Tibial artery (tissue), 4 donors: ENCODE measurements at regions not wholly inside any gene's neighbourhood (a gene's known extent, or its start where the extent isn't known, plus 50 kb on each side); places are given as distances from the start of the nearest gene placed in this dataset.

Source experiments
- DNase-seq, 2 donors: peaks; one replicate each; pipeline ENCODE4 v3.0.0-alpha.2; 2019
- H3K27ac ChIP-seq, 2 donors: fragments of 200-600 bp; sonication (generic) in 1 of 2; 1 replicate in 1 of 2; 2 replicates in 1 of 2; pipeline ENCODE4 v1.5.1; 2018 to 2019; ENCODE audit warnings: mild to moderate bottlenecking in 1 of 2
- H3K27me3 ChIP-seq, 2 donors: fragments of 200-600 bp; sonication (generic) in 1 of 2; one replicate each; pipeline versions ENCODE4 v1.5.1 to v1.6.0; 2016 to 2019
- H3K36me3 ChIP-seq, 3 donors: fragments of 200-600 bp; sonication (generic) in 2 of 3; one replicate each; pipeline ENCODE4 v1.5.1; 2016 to 2019; ENCODE audit warnings: mild to moderate bottlenecking in 2 of 3
- H3K4me1 ChIP-seq, 4 donors: fragments of 200-600 bp; sonication (generic) in 2 of 4; 1 replicate in 3 of 4; 2 replicates in 1 of 4; pipeline ENCODE4 v1.5.1; 2016 to 2019
- H3K4me3 ChIP-seq, 2 donors: fragments of 200-600 bp; sonication (generic) in 1 of 2; 1 replicate in 1 of 2; 2 replicates in 1 of 2; pipeline ENCODE4 v1.5.1; 2018 to 2019; ENCODE audit warnings: mild to moderate bottlenecking in 2 of 2
- H3K9me3 ChIP-seq, 3 donors: fragments of 200-600 bp; sonication (generic) in 1 of 3; one replicate each; pipeline ENCODE4 v1.5.1; 2016 to 2019
- CTCF ChIP-seq, 2 experiments: fragments of 200-600 bp in 1 of 2; fragments of 450-650 bp in 1 of 2; IDR thresholded peaks; one replicate each; pipeline ENCODE4 v1.5.1; 2017 to 2019; ENCODE audit warnings: antibody characterized with exemption in 2 of 2, mild to moderate bottlenecking in 1 of 2, moderate library complexity in 1 of 2
- intact Hi-C: fragments of 100-400 bp; cut with DNase I; formaldehyde crosslinking; loops from one replicate; pipeline ENCODE4 v1.15.0; 2023; ENCODE audit warnings: low total_unique reads

DNA sequence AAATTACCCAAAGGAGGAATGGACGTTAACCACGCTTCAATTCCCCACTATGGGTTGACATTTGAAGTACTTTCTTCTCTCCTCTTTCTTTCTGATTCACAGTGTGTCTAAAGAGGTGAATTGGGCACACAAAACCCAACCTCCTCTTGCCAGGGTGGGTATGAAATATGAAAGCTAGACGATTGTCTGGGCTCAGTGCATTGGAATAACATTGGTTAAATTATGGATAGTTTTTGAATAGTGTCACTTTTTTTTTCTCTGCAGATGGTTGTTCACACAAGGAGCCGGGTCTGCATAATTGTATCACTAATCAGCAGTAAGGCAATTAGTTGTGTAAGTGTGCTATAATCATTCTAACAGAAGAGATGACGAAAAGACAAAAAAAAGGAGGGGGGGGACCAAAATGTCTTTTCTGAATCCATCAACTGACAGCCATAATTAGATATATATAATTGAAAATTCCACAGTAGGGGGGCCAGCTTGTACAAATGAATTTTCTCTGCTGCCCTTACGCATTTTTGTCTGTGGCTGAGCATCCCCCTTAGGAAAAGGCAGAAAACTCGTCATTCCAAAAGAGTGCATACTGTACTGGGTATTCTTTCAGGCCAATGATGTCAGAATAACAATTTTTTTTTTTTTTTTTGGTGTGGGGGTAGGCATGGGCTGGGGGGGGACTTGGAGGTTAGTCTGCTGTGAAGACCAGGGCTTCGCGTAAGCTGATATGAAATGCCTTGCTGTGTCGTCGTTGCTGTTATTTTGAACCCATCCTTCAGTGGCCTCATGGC, 307.5 kb upstream of the SALL1 start:
- no peak for DNase-seq

GRCh38 chr16:51457775-51458174, 306.7 kb upstream of the SALL1 start:
- Histone ChIP-seq H3K27me3 (no peaks in the 10 kb centered on the region), H3K4me1 (no peaks in the 10 kb centered on the region), H3K9me3 (no peaks in the 10 kb centered on the region), H3K36me3 (no peaks in the 10 kb centered on the region), H3K4me3 (no peak overlapping the region), H3K27ac (no peak overlapping the region)
- intact Hi-C loops = no loop called here
- no peak for TF ChIP-seq CTCF (IDR thresholded peaks at IDR 0.05)
- no peak for DNase-seq

More for the DNA sequence above, 307.5 kb upstream of the SALL1 start:
- H3K9me3 ChIP-seq = no peaks in the 10 kb centered on the region
- H3K27me3 ChIP-seq = no peaks in the 10 kb centered on the region
- no peak for TF ChIP-seq CTCF (IDR thresholded peaks at IDR 0.05)
- intact Hi-C loops = no loop called here
- no peaks in the 10 kb centered on the region for H3K4me1 ChIP-seq
- H3K36me3 ChIP-seq = no peaks in the 10 kb centered on the region
- no peak overlapping the region for H3K4me3 ChIP-seq
- H3K27ac ChIP-seq = no peak overlapping the region

DNA sequence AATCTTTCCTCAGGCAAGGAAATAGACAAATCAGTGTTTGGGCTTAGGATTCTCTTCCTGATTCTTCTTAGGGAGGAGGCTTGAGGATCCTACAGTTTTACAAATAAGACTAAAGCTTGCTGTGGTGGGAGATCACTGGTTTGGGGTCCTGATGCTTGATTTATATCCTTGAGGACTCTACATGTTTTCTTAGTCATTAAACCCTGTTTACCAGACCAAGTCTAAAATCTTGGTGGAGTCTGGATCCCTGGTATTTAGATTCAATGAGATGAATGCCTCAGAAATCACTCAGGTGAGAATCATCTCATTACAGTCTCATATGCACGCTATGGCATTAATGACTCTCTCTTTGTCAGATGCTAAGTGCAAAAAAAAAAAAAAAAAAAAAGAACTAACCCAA, 304.3 kb upstream of the SALL1 start:
- intact Hi-C loops = no loop called here
- Histone ChIP-seq H3K36me3 (no peaks in the 10 kb centered on the region), H3K4me3 (no peak overlapping the region), H3K9me3 (no peaks in the 10 kb centered on the region), H3K4me1 (no peaks in the 10 kb centered on the region), H3K27me3 (no peaks in the 10 kb centered on the region), H3K27ac (no peak overlapping the region)
- no peak for TF ChIP-seq CTCF (IDR thresholded peaks at IDR 0.05)
- DNase-seq = no peak

DNA sequence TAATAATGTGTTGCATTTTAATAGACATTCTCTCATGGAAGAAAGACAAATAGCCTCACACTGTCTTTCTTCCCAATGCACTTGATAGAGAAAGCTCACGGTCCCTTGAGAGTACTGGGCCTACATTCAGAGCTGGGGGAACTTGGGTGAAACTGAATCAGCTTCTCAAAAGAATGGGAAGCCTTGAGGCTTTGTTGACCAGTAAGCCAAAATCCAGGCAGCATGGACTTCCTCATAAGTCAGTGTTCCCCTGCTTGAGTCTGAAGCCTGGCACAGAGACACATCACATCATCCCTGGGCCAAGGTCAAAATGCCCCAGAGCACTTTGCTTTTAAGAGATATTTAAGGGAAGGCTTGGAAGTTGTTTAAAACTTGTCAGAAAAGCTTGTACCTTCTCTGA, 302.2 kb upstream of the SALL1 start:
- Histone ChIP-seq H3K9me3 (no peaks in the 10 kb centered on the region), H3K27ac (no peak overlapping the region), H3K4me3 (no peak overlapping the region), H3K27me3 (no peaks in the 10 kb centered on the region), H3K4me1 (no peaks in the 10 kb centered on the region), H3K36me3 (no peaks in the 10 kb centered on the region)
- no peak for DNase-seq
- intact Hi-C loops = no loop called here
- no peak for TF ChIP-seq CTCF (IDR thresholded peaks at IDR 0.05)

- Histone ChIP-seq H3K9me3 (no peaks in the 10 kb centered on the region), H3K27ac (no peak overlapping the region), H3K4me1 (no peaks in the 10 kb centered on the region), H3K4me3 (no peak overlapping the region), H3K27me3 (no peaks in the 10 kb centered on the region), H3K36me3 (no peaks in the 10 kb centered on the region)
- DNase-seq = no peak
- intact Hi-C loops = no loop called here
- TF ChIP-seq CTCF (IDR thresholded peaks at IDR 0.05) = no peak
These were observed 299.8 kb upstream of the SALL1 start for GRCh38 chr16:51450909-51451308.
